HCT116 (cell line): ENCODE measurements at regions not wholly inside any gene's neighbourhood (a gene's known extent, or its start where the extent isn't known, plus 50 kb on each side); places are given as distances from the start of the nearest gene placed in this dataset.

Experiments
- ATAC-seq: fragments of 200-7000 bp; cut with Tn5 transposase; 2 replicates; pipeline ENCODE4 v1.9.1; 2020; ENCODE audit warnings: mild to moderate bottlenecking, moderate library complexity
- BruUV-seq: library from RNA; stranded (reverse); fragments of 400-500 nt; replicated peaks from 2 replicates; lab custom pipeline; 2021; lab: Mats Ljungman, UMichigan
- CTCF ChIA-PET: fragments of 300-600 bp; sonication (Branson Sonifier 250); formaldehyde crosslinking; loops from one replicate; lab custom pipeline; 2021; ENCODE audit warnings: antibody characterized with exemption; lab: Charles Lee
- POLR2A ChIA-PET: fragments of 300-600, 350-600 bp; sonication (Branson Sonifier 250); formaldehyde crosslinking; loops from one replicate; lab custom pipeline; 2021; ENCODE audit warnings: antibody characterized with exemption; lab: Charles Lee
- RAD21 ChIA-PET, 2 experiments: fragments of 300-600 bp; sonication (Branson Sonifier 250); formaldehyde crosslinking; loops; one replicate each; lab custom pipeline; 2023; ENCODE audit warnings: low total read pairs in 2 of 2; ENCODE audit not compliant: uncharacterized antibody in 2 of 2, unreplicated experiment in 2 of 2, low non-redundant PET in 1 of 2; lab: Charles Lee
- DNase-seq: peaks from one replicate; pipeline ENCODE4 v3.0.0-alpha.2; 2010; ENCODE audit warnings: low read depth, low spot score
- H2AFZ ChIP-seq: fragments of 200-600 bp; shearing (Covaris generic), sonication (generic); 2 replicates; pipeline ENCODE4 v1.6.1; 2017; ENCODE audit warnings: low read depth, mixed run types, mixed read lengths, antibody characterized with exemption, low read length; ENCODE audit not compliant: poor library complexity, severe bottlenecking
- H3K27ac ChIP-seq: 2 replicates; pipeline ENCODE4 v1.5.1; 2012; ENCODE audit warnings: low read depth, low read length
- H3K27me3 ChIP-seq: fragments of 200-600 bp; sonication (generic); 2 replicates; pipeline ENCODE4 v1.6.1; 2016; ENCODE audit warnings: mixed run types, low read length, mixed read lengths; ENCODE audit not compliant: insufficient read depth
- H3K36me3 ChIP-seq, 2 experiments: fragments of 200-500 bp in 1 of 2; fragments of 200-600 bp in 1 of 2; sonication (Bioruptor generic) in 1 of 2; sonication (generic) in 1 of 2; 2 replicates each; pipeline versions ENCODE4 v1.5.1 to v1.6.1; 2014 to 2016; ENCODE audit warnings: low read length in 2 of 2, inconsistent platforms in 1 of 2, mixed read lengths in 1 of 2, mixed run types in 1 of 2; ENCODE audit not compliant: insufficient read depth in 2 of 2, control insufficient read depth in 1 of 2
- H3K4me1 ChIP-seq, 2 experiments: fragments of 200-600 bp in 1 of 2; sonication (generic) in 1 of 2; 2 replicates each; pipeline versions ENCODE4 v1.5.1 to v1.6.1; 2012 to 2017; ENCODE audit warnings: low read length in 2 of 2, inconsistent platforms in 1 of 2, mild to moderate bottlenecking in 1 of 2, mixed read lengths in 1 of 2, mixed run types in 1 of 2, moderate library complexity in 1 of 2; ENCODE audit not compliant: insufficient read depth in 2 of 2, control insufficient read depth in 1 of 2
- H3K4me2 ChIP-seq: fragments of 200-600 bp; sonication (generic); 2 replicates; pipeline ENCODE4 v1.6.1; 2017; ENCODE audit warnings: mixed run types, low read length, mixed read lengths
- H3K4me3 ChIP-seq, 2 experiments: fragments of 200-600 bp in 1 of 2; sonication (generic) in 1 of 2; replicated peaks in 1 of 2; 2 replicates each; pipeline ENCODE4 v1.5.1; 2011 to 2016; ENCODE audit warnings: low read length in 2 of 2, control low read depth in 1 of 2, low read depth in 1 of 2, mild to moderate bottlenecking in 1 of 2, mixed read lengths in 1 of 2, mixed run types in 1 of 2
- H3K79me2 ChIP-seq: fragments of 200-600 bp; sonication (generic); 2 replicates; pipeline ENCODE4 v1.6.1; 2017; ENCODE audit warnings: mild to moderate bottlenecking, mixed run types, low read length, moderate library complexity, mixed read lengths; ENCODE audit not compliant: insufficient read depth
- H3K9ac ChIP-seq: fragments of 200-600 bp; sonication (generic); 2 replicates; pipeline ENCODE4 v1.6.1; 2016; ENCODE audit warnings: low read length, mixed read lengths
- H3K9me2 ChIP-seq: fragments of 200-600 bp; sonication (generic), shearing (Covaris generic); 2 replicates; pipeline ENCODE4 v1.6.1; 2017; ENCODE audit warnings: mixed run types, mild to moderate bottlenecking, moderate library complexity; ENCODE audit not compliant: insufficient read depth
- H3K9me3 ChIP-seq, 2 experiments: fragments of 200-500 bp in 1 of 2; fragments of 200-600 bp in 1 of 2; sonication (Bioruptor generic) in 1 of 2; sonication (generic) in 1 of 2; 2 replicates each; pipeline ENCODE4 v1.6.1; 2014 to 2017; ENCODE audit warnings: low read length in 2 of 2, mixed read lengths in 2 of 2, inconsistent platforms in 1 of 2, low read depth in 1 of 2, mild to moderate bottlenecking in 1 of 2, mixed run types in 1 of 2, moderate library complexity in 1 of 2; ENCODE audit not compliant: control insufficient read depth in 1 of 2, insufficient read depth in 1 of 2
- H4K20me1 ChIP-seq: fragments of 200-600 bp; sonication (generic), shearing (Covaris generic); 2 replicates; pipeline ENCODE4 v1.6.1; 2017; ENCODE audit warnings: mixed run types, mild to moderate bottlenecking, moderate library complexity; ENCODE audit not compliant: insufficient read depth
- POLR2AphosphoS5 ChIP-seq: IDR thresholded peaks from 2 replicates; pipeline ENCODE4 v1.6.1; 2011; ENCODE audit warnings: mild to moderate bottlenecking, low read depth, low read length, moderate library complexity
- REST ChIP-seq: IDR thresholded peaks from 2 replicates; pipeline ENCODE4 v1.6.1; 2012; ENCODE audit warnings: low read depth
- SIN3A ChIP-seq: IDR thresholded peaks from 2 replicates; pipeline ENCODE4 v1.6.1; 2012; ENCODE audit warnings: low read depth
- intact Hi-C: fragments of 100-400 bp; cut with micrococcal nuclease; formaldehyde crosslinking; loops from 2 replicates; pipeline ENCODE4 v1.10.0; 2022

- Histone ChIP-seq H4K20me1 (no peaks in the 10 kb centered on the region), H2AFZ (no peak overlapping the region), H3K4me3 (peak overlapping the region in 1 of 2 experiments; percentile 19; a peak in 1 of 4 replicates), H3K9ac (peak overlapping the region; percentile 63), H3K4me1 (peaks cover 88 to 100% of the 10 kb centered on the region in 2 experiments), H3K4me2 (peak overlapping the region; percentile 62), H3K9me3 (no peaks in the 10 kb centered on the region), H3K27ac (peak overlapping the region; percentile 99), H3K9me2 (no peaks in the 10 kb centered on the region), H3K36me3 (peaks cover 9 to 22% of the 10 kb centered on the region in 2 experiments; a peak in 2 of 4 replicates), H3K79me2 (peaks cover 100% of the 10 kb centered on the region), H3K27me3 (no peaks in the 10 kb centered on the region)
- no TSS peak for BruUV-seq
- 0 out of 2 replicates have a peak, but pooled peaks have one; percentile 21 for TF ChIP-seq SIN3A
- 0 out of 2 replicates have a peak, but pooled peaks have one; percentile 6 for TF ChIP-seq POLR2AphosphoS5
- no peak for TF ChIP-seq REST
- ChIA-PET POLR2A (interaction anchor here (0.8 to 8.3 kb wide), 12 partner anchors 8 to 226 kb away, joined by 3 to 154 read pairs (median 6); no protein-coding TSS in a partner anchor), CTCF (no interaction called here), RAD21 (no interaction called here)
- ATAC-seq (no peak), DNase-seq (no peak)
- intact Hi-C loops, result loop anchor here (5.0 kb wide), 2 partner anchors 208 to 242 kb away; partner anchors contain the start of gene KLHL9
Observed at GRCh38 chr9:21579743-21580142, 97.6 kb upstream of the IFNE start.
